Type B pancreatic cell (in vitro differentiated cells): ENCODE measurements at regions not wholly inside any gene's neighbourhood (a gene's known extent, or its start where the extent isn't known, plus 50 kb on each side); places are given as distances from the start of the nearest gene placed in this dataset.

Source experiments
- DNase-seq: peaks from one replicate; pipeline ENCODE4 v3.0.0; 2021; ENCODE audit warnings: mixed read lengths; ENCODE audit not compliant: unreplicated experiment; ENCODE audit errors: extremely low spot score
- H3K27ac Mint-ChIP-seq: 2 replicates; pipeline ENCODE4 v1.8.0; 2021; ENCODE audit warnings: mild to moderate bottlenecking, mixed read lengths
- H3K27me3 Mint-ChIP-seq: 2 replicates; pipeline ENCODE4 v1.8.0; 2021; ENCODE audit warnings: mixed read lengths
- H3K36me3 Mint-ChIP-seq: 2 replicates; pipeline ENCODE4 v1.8.0; 2021; ENCODE audit warnings: mixed read lengths
- H3K4me1 Mint-ChIP-seq: one replicate; pipeline ENCODE4 v1.8.0; 2021; ENCODE audit warnings: mixed read lengths; ENCODE audit not compliant: unreplicated experiment
- H3K4me3 Mint-ChIP-seq: 2 replicates; pipeline ENCODE4 v1.8.0; 2021; ENCODE audit warnings: mild to moderate bottlenecking, mixed read lengths
- H3K9me3 Mint-ChIP-seq: 2 replicates; pipeline ENCODE4 v1.8.0; 2021; ENCODE audit warnings: mixed read lengths
- CTCF ChIP-seq: fragments of 200-600 bp; sonication (generic); conservative IDR thresholded peaks from 2 replicates; pipeline ENCODE4 v1.5.0; 2021; ENCODE audit warnings: antibody characterized with exemption, mild to moderate bottlenecking

DNA sequence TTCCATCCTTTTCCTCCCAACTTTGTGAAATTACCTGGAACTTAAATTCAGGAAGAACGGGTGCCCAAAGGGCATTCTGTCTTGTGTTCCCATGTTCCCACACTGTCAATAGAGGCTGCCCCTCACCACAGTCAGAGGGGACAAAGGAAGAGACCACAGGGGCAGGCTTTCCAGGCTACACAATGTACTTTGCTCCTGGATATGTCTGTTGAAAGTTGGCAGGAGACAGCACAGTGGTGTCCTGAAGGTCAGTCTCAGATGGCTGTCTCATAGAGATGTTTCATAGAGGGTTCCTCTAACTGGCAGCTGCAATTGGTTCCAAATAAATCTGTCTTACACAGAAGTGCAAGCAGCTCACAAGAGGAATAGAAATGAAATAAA lies 107.8 kb upstream of the TGFBR2 start:
- no peak overlapping the region for H3K4me3 Mint-ChIP-seq
- TF ChIP-seq CTCF = no peak
- no peaks in the 10 kb centered on the region for H3K9me3 Mint-ChIP-seq
- no peak for DNase-seq
- H3K4me1 Mint-ChIP-seq = peaks cover 8% of the 10 kb centered on the region
- H3K36me3 Mint-ChIP-seq = no peaks in the 10 kb centered on the region
- no peak overlapping the region for H3K27ac Mint-ChIP-seq
- H3K27me3 Mint-ChIP-seq = no peaks in the 10 kb centered on the region

GRCh38 chr3:30500666-30501399 lies 105.6 kb upstream of the TGFBR2 start:
- Mint-ChIP-seq H3K4me1 (peaks cover 8% of the 10 kb centered on the region), H3K9me3 (no peaks in the 10 kb centered on the region), H3K27me3 (no peaks in the 10 kb centered on the region), H3K27ac (no peak overlapping the region), H3K4me3 (no peak overlapping the region), H3K36me3 (no peaks in the 10 kb centered on the region)
- no peak for DNase-seq
- no peak for TF ChIP-seq CTCF

GRCh38 chr3:30501526-30501925 lies 104.9 kb upstream of the TGFBR2 start:
- no peaks in the 10 kb centered on the region for H3K36me3 Mint-ChIP-seq
- H3K4me1 Mint-ChIP-seq = peaks cover 8% of the 10 kb centered on the region
- DNase-seq = no peak
- H3K4me3 Mint-ChIP-seq = no peak overlapping the region
- no peak for TF ChIP-seq CTCF
- H3K27ac Mint-ChIP-seq = no peak overlapping the region
- H3K9me3 Mint-ChIP-seq = no peaks in the 10 kb centered on the region
- no peaks in the 10 kb centered on the region for H3K27me3 Mint-ChIP-seq

DNA sequence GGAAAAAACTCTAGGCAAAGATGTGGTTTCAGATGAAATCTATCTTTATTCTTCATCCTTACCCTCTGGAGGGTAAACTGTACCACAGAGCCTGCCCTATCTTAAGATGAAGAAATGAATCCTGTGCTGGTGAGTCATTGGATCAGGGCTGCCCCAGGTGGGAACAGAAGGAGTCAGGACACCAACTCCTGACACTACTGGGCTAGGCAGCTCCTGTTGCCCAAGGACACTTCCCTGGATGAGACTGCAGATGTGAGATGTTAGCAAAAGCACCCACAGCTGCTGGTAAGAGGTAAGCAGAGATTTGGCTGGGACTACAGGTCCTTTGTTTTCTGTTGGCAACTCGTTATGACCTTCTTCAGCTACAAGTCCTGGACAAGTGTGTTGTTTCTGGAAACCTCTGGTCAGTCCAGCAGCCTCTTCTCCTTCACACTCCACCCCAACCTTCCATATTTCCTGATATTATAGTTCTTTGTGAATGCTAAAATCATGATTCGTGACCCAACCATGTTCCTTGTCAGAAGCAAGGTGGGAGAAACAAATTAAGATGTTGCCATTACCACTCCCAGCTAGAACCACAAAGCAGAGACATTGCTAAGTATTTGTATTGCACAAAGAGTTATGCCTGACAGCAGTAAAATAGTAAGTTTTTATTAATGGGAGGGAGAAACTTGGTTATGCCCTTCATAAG lies 104.2 kb upstream of the TGFBR2 start:
- H3K4me1 Mint-ChIP-seq = peaks cover 1% of the 10 kb centered on the region
- H3K9me3 Mint-ChIP-seq = no peaks in the 10 kb centered on the region
- peak overlapping the region; percentile 71 for H3K27ac Mint-ChIP-seq
- no peak for DNase-seq
- H3K27me3 Mint-ChIP-seq = no peaks in the 10 kb centered on the region
- no peak overlapping the region for H3K4me3 Mint-ChIP-seq
- H3K36me3 Mint-ChIP-seq = no peaks in the 10 kb centered on the region
- no peak for TF ChIP-seq CTCF

- Mint-ChIP-seq H3K9me3 (no peaks in the 10 kb centered on the region), H3K4me1 (no peaks in the 10 kb centered on the region), H3K27me3 (no peaks in the 10 kb centered on the region), H3K27ac (peak overlapping the region; percentile 71), H3K4me3 (no peak overlapping the region), H3K36me3 (no peaks in the 10 kb centered on the region)
- no peak for TF ChIP-seq CTCF
- no peak for DNase-seq
These were observed 103.7 kb upstream of the TGFBR2 start for GRCh38 chr3:30502742-30503073.
